ENCODE measurements at regions not wholly inside any gene's neighbourhood (a gene's known extent, or its start where the extent isn't known, plus 50 kb on each side); places are given as distances from the start of the nearest gene placed in this dataset.

DNA sequence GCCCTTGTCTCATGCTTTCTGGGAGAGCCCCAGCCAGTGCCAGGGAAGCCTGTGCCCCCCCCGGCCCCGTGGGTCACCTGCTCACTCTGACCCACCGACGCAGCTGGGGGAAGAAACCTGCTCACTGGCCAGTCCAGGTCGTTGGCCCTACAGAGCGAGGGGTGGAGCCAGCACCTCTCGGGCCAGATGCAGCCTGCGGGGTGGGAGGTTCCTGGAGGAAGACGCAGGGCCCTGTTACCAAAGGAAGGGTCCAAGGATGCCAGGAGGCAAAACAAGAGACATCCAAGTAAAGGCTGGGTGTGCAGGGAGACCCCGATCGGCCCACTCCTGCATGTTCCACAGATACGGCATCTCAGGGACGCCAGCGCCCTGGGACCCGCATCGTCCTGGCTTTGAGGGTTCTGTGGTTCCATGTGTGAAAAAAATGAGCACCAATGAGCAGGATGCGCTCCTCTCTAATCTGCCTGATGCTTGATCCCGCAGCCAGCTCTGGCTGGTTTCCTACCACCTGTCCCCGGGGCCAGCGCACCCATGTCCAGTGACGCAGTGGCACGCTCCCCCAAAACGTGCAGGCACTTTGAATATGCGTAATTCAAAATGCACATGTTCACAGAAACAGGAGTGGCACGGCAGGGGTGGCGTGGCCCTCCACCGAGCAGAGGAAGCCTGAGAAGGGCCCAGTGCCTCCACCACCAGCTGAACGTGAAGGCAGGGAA, 66.0 kb upstream of the GALNT9 start:
- Histone ChIP-seq H3K9me3 (no peaks in the 10 kb centered on the region), H3K27me3 (peaks cover 14 to 72% (median 42%) of the 10 kb centered on the region in 3 donors), H3K36me3 (no peaks in the 10 kb centered on the region), H3K4me1 (no peaks in the 10 kb centered on the region), H3K27ac (no peak overlapping the region), H3K4me3 (no peak overlapping the region)
- TF ChIP-seq, protein P1, sequence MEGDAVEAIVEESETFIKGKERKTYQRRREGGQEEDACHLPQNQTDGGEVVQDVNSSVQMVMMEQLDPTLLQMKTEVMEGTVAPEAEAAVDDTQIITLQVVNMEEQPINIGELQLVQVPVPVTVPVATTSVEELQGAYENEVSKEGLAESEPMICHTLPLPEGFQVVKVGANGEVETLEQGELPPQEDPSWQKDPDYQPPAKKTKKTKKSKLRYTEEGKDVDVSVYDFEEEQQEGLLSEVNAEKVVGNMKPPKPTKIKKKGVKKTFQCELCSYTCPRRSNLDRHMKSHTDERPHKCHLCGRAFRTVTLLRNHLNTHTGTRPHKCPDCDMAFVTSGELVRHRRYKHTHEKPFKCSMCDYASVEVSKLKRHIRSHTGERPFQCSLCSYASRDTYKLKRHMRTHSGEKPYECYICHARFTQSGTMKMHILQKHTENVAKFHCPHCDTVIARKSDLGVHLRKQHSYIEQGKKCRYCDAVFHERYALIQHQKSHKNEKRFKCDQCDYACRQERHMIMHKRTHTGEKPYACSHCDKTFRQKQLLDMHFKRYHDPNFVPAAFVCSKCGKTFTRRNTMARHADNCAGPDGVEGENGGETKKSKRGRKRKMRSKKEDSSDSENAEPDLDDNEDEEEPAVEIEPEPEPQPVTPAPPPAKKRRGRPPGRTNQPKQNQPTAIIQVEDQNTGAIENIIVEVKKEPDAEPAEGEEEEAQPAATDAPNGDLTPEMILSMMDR (IDR thresholded peaks at IDR 0.05): no peak
- TF ChIP-seq EP300 (IDR thresholded peaks at IDR 0.05): no peak
- TF ChIP-seq POLR2A (IDR thresholded peaks at IDR 0.05): no peak
- TF ChIP-seq POLR2AphosphoS5 (IDR thresholded peaks at IDR 0.05): no peak
- DNase-seq: peak; percentile 53
- 87 to 88% methylated on average over 28 of the region's 28 CpGs for WGBS, 2 donors
- intact Hi-C loops (cut with DNase I): no loop called here

DNA sequence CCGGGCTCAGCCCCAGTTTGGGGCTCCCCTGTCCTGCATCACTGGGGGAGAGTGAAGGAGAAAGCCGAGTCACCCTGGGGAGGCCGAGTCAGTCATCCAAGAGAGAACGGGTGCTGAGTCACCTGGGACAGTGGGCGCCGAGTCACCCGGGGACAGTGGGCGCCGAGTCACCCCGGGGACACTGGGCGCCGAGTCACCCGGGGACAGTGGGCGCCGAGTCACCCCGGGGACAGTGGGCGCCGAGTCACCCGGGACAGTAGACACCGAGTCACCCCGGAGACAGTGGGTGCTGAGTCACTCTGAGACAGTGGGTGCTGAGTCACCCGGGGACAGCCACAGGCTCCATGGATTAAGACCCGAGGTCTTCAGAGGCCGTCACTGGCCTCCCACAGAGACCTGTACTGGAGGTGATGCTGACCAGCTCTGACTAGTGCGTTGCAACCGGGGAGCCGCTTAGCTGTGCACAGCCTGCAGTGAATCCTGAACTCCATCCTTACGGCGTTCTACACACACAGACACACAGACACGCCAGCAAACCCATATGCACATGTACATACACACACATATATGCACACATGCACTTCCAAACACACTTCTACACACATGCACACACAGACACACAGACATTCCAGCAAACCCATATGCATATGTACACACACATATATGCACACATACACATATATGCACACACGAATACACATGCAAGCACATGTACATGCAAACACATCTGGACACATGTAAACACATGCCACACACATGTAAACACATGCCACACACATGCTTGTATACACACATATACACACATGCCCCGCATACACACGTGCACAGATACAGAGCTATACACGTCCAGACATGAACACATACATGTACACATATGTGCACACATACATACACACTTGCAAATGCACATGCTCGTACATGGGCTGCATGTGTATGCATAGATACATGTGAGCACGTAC, 64.9 kb upstream of the GALNT9 start:
- Histone ChIP-seq H3K9me3 (no peaks in the 10 kb centered on the region), H3K36me3 (no peaks in the 10 kb centered on the region), H3K27ac (no peak overlapping the region), H3K4me3 (no peak overlapping the region), H3K4me1 (no peaks in the 10 kb centered on the region), H3K27me3 (peaks cover 8 to 72% (median 32%) of the 10 kb centered on the region in 3 donors)
- TF ChIP-seq POLR2AphosphoS5 (IDR thresholded peaks at IDR 0.05): no peak
- TF ChIP-seq EP300 (IDR thresholded peaks at IDR 0.05): no peak
- 72 to 81% methylated on average over 36 of the region's 36 CpGs for WGBS, 2 donors
- intact Hi-C loops (cut with DNase I): no loop called here
- peak; percentile 56 for DNase-seq

DNA sequence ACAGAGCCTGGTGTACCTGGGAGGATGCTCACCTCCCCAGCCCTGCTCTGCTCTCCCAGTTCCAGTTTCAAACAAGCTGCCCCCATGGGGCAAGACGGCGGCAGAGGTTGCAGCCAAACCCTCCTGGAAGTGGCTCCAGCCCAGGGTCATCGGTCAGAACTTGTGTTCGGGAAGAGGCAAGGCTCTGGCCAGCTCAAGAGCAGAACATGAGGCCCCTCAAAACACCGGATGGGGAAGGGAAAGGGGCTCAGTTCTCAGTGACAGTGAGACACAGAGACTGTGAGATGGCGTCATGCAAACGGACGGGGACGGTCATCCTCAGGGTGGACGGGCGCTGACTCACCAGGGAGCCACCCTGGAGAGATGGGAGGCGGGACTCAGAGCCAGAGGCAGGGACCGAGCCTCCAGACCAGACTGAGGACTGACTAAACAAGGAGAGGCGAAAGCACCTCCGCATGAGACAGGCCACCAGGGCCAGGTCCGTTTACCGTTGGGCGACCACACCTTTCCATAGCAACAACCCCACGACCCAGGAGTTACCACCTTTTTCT, 63.9 kb upstream of the GALNT9 start:
- H3K4me3 ChIP-seq: no peak overlapping the region
- no peaks in the 10 kb centered on the region for H3K36me3 ChIP-seq
- DNase-seq: peak; percentile 48
- WGBS, 2 donors: 60 to 65% methylated on average over 19 of the region's 19 CpGs
- intact Hi-C loops (cut with DNase I): no loop called here
- no peaks in the 10 kb centered on the region for H3K9me3 ChIP-seq
- H3K27me3 ChIP-seq: peaks cover 7 to 72% (median 32%) of the 10 kb centered on the region in 3 donors
- H3K27ac ChIP-seq: no peak overlapping the region
- TF ChIP-seq EP300 (IDR thresholded peaks at IDR 0.05) (no peak), POLR2A (IDR thresholded peaks at IDR 0.05) (no peak), POLR2AphosphoS5 (IDR thresholded peaks at IDR 0.05) (no peak)
- TF ChIP-seq, protein P1 (IDR thresholded peaks at IDR 0.05): no peak
- no peaks in the 10 kb centered on the region for H3K4me1 ChIP-seq

DNA sequence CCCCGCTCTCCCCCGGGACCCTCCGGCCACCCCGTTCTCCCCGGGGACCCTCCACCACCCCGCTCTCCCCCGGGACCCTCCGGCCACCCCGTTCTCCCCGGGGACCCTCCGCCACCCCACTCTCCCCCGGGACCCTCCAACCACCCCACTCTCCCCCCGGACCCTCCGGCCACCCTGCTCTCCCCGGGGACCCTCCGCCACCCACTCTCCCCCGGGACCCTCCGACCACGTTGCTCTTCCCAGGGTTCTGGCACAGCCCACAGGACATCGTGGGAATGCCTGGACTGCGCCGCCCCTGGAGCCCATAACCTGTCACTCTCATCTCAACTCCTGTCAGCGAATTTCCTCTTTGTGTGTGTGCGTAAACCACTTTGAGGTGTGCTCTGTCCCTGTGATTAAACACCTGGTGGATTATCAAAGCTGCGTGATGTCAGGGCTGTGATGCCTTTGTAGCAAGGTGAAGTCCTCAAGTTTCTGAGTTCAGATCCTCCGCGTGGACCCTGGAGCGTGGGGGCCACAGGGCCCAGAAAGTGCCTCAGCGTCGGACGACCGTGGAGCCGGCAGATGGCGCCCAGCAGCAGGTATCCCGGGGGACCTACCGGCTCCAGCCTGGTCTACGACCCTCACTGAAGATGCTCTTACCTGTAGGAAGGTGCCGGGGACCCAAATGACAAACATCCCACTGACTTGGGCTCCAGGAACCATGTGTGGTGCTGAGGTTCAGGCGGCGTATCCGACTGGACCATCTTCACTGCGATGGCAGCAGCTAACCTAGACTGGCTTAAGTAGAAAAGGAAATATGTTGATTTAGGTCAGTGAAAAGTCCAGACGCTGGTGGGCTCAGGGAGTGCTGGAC, 63.2 kb upstream of the GALNT9 start:
- H3K27me3 ChIP-seq: peaks cover under 1 to 69% (median 26%) of the 10 kb centered on the region in 3 donors

More for the DNA sequence above, 63.2 kb upstream of the GALNT9 start:
- intact Hi-C loops (cut with DNase I): no loop called here
- Histone ChIP-seq H3K27ac (no peak overlapping the region), H3K9me3 (no peaks in the 10 kb centered on the region), H3K4me3 (no peak overlapping the region), H3K4me1 (no peaks in the 10 kb centered on the region), H3K36me3 (no peaks in the 10 kb centered on the region)
- 81 to 84% methylated on average over 37 of the region's 43 CpGs for WGBS, 2 donors
- DNase-seq: no peak
- TF ChIP-seq, protein P1 (IDR thresholded peaks at IDR 0.05): no peak
- TF ChIP-seq POLR2AphosphoS5 (IDR thresholded peaks at IDR 0.05) (no peak), POLR2A (IDR thresholded peaks at IDR 0.05) (no peak), EP300 (IDR thresholded peaks at IDR 0.05) (no peak)
